ENCODE measurements at regions not wholly inside any gene's neighbourhood (a gene's known extent, or its start where the extent isn't known, plus 50 kb on each side); places are given as distances from the start of the nearest gene placed in this dataset.

DNA sequence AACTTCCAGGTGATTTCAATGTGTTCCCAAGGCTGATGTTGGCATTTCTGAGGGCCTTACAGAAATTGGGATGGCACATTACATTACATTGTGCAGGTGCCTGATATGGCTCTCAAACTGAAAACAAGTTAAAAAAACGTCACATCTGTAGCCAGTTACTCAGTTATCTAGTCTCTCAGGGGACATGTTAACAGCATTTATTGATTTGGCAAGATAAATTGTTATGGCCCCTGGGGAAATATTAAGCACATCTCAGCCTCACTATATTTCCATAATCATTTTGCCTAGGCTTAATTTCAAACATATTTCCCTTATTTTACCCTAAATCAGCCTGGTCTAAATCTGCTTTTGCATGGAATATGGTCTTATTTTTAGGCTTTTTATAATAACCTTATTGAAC, 290.0 kb downstream of the IL15 start:
- Mint-ChIP-seq H3K4me3 (no peak overlapping the region), H3K4me1 (peaks cover 3% of the 10 kb centered on the region; the same call in 1 of the 2 replicates), H3K27ac (no peak overlapping the region), H3K36me3 (no peaks in the 10 kb centered on the region), H3K27me3 (ENCODE audit: low read depth) (no peaks in the 10 kb centered on the region), H3K9me3 (peaks cover 18% of the 10 kb centered on the region)
- ChIA-PET POLR2A (no interaction called here), CTCF (no interaction called here)
- TF ChIP-seq IRF1 (CRISPR knock-in tag; IDR thresholded peaks at IDR 0.05): no peak
- TF ChIP-seq ETV6 (CRISPR knock-in tag; IDR thresholded peaks at IDR 0.05): no peak
- TF ChIP-seq, protein P1, sequence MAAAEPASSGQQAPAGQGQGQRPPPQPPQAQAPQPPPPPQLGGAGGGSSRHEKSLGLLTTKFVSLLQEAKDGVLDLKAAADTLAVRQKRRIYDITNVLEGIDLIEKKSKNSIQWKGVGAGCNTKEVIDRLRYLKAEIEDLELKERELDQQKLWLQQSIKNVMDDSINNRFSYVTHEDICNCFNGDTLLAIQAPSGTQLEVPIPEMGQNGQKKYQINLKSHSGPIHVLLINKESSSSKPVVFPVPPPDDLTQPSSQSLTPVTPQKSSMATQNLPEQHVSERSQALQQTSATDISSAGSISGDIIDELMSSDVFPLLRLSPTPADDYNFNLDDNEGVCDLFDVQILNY (CRISPR knock-in tag; IDR thresholded peaks at IDR 0.05): no peak
- no peak for TF ChIP-seq GABPB1 (CRISPR knock-in tag; IDR thresholded peaks at IDR 0.05)
- TF ChIP-seq ZNF281 (CRISPR knock-in tag; IDR thresholded peaks at IDR 0.05): no peak
- TF ChIP-seq FOXJ3 (CRISPR knock-in tag; IDR thresholded peaks at IDR 0.05; ENCODE audit: borderline replicate concordance): no peak
- TF ChIP-seq GTF2I (CRISPR knock-in tag; conservative IDR thresholded peaks at IDR 0.05): no peak
- TF ChIP-seq ATF1 (CRISPR knock-in tag; IDR thresholded peaks at IDR 0.05): no peak
- TF ChIP-seq MXD4 (CRISPR knock-in tag; IDR thresholded peaks at IDR 0.05; ENCODE audit: borderline replicate concordance): no peak
- TF ChIP-seq CREB1 (CRISPR knock-in tag; IDR thresholded peaks at IDR 0.05): no peak
- TF ChIP-seq JAZF1 (CRISPR knock-in tag; IDR thresholded peaks at IDR 0.05): no peak
- TF ChIP-seq ESRRA (CRISPR knock-in tag; IDR thresholded peaks at IDR 0.05; ENCODE audit: borderline replicate concordance): no peak
- TF ChIP-seq GRHL2 (CRISPR knock-in tag; IDR thresholded peaks at IDR 0.05; ENCODE audit: insufficient replicate concordance, severe bottlenecking): no peak
- no peak for DNase-seq (ENCODE audit: low spot score)
- ATAC-seq: no peak

DNA sequence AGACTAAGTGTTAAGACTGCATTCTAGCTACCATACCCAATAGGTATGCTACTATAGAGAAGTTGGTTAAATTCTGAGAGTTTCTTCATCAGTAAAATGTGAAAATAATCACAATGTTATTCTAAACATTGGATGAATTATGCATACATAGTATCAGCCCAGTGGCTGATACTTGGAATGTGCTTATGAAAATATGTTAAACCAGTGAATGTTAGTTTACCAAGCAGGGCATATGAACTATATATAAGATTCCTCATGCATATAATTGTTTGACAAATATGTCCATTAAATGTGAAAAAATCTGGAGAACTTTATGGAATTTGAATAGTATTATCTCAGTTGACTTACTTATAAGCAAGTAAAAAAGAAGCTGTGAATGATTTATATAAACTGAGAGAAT, 296.1 kb downstream of the IL15 start:
- H3K36me3 Mint-ChIP-seq: peaks cover 15% of the 10 kb centered on the region
- no peak overlapping the region for H3K4me3 Mint-ChIP-seq
- CTCF ChIA-PET: no interaction called here
- POLR2A ChIA-PET: no interaction called here
- no peak overlapping the region for H3K27ac Mint-ChIP-seq
- H3K9me3 Mint-ChIP-seq: peaks cover 25% of the 10 kb centered on the region
- H3K27me3 Mint-ChIP-seq (ENCODE audit: low read depth): no peaks in the 10 kb centered on the region
- H3K4me1 Mint-ChIP-seq: no peaks in the 10 kb centered on the region
- ATAC-seq (no peak), DNase-seq (ENCODE audit: low spot score) (no peak)
- TF ChIP-seq ZBTB43 (CRISPR knock-in tag; IDR thresholded peaks at IDR 0.05) (no peak), MYBL2 (CRISPR knock-in tag; IDR thresholded peaks at IDR 0.05) (no peak), RELA (CRISPR knock-in tag; IDR thresholded peaks at IDR 0.05; ENCODE audit: borderline replicate concordance) (no peak), IRF1 (CRISPR knock-in tag; IDR thresholded peaks at IDR 0.05) (no peak), HMGA2 (CRISPR knock-in tag; IDR thresholded peaks at IDR 0.05) (no peak), ZNF425 (CRISPR knock-in tag; conservative IDR thresholded peaks at IDR 0.05) (no peak), ZNF532 (CRISPR knock-in tag; IDR thresholded peaks at IDR 0.05; ENCODE audit: borderline replicate concordance) (no peak), ERG (CRISPR knock-in tag; IDR thresholded peaks at IDR 0.05) (no peak)
- TF ChIP-seq, protein P2, sequence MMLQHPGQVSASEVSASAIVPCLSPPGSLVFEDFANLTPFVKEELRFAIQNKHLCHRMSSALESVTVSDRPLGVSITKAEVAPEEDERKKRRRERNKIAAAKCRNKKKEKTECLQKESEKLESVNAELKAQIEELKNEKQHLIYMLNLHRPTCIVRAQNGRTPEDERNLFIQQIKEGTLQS (CRISPR knock-in tag; conservative IDR thresholded peaks at IDR 0.05): no peak
